ENCODE measurements at regions not wholly inside any gene's neighbourhood (a gene's known extent, or its start where the extent isn't known, plus 50 kb on each side); places are given as distances from the start of the nearest gene placed in this dataset.

GRCh38 chrX:79477691-79478090 lies 110.6 kb upstream of the ITM2A start:
- Histone ChIP-seq H4K20me1 (ENCODE audit: insufficient read depth) (no peaks in the 10 kb centered on the region), H3K27ac (ENCODE audit: low read depth, low read length) (no peak overlapping the region), H3K27me3 (ENCODE audit: insufficient read depth, low read length) (no peaks in the 10 kb centered on the region), H3K4me3 (replicated peaks in 1 of 2; ENCODE audit: low read depth in 1 of 2, low read length in 2 of 2) (no peak overlapping the region), H3K9me2 (ENCODE audit: insufficient read depth) (no peaks in the 10 kb centered on the region), H3K9me3 (ENCODE audit: control insufficient read depth in 1 of 2, insufficient read depth in 1 of 2, low read depth in 1 of 2, low read length in 2 of 2) (no peaks in the 10 kb centered on the region), H3K4me1 (ENCODE audit: control insufficient read depth in 1 of 2, insufficient read depth in 2 of 2, low read length in 2 of 2) (no peaks in the 10 kb centered on the region), H3K9ac (ENCODE audit: low read length) (no peak overlapping the region), H3K79me2 (ENCODE audit: insufficient read depth, low read length) (no peaks in the 10 kb centered on the region), H3K36me3 (ENCODE audit: control insufficient read depth in 1 of 2, insufficient read depth in 2 of 2, low read length in 2 of 2) (no peaks in the 10 kb centered on the region), H2AFZ (ENCODE audit: low read depth, low read length, poor library complexity, severe bottlenecking) (no peak overlapping the region), H3K4me2 (ENCODE audit: low read length) (no peak overlapping the region)
- POLR2A ChIA-PET: no interaction called here
- intact Hi-C loops (cut with micrococcal nuclease): no loop called here
- CTCF ChIA-PET: no interaction called here
- BruUV-seq (replicated peaks): no TSS peak
- RAD21 ChIA-PET (ENCODE audit: low non-redundant PET in 1 of 2, low total read pairs in 2 of 2, uncharacterized antibody in 2 of 2, unreplicated experiment in 2 of 2): no interaction called here
- ATAC-seq (no peak), DNase-seq (ENCODE audit: low read depth, low spot score) (no peak)
- TF ChIP-seq, protein P1, sequence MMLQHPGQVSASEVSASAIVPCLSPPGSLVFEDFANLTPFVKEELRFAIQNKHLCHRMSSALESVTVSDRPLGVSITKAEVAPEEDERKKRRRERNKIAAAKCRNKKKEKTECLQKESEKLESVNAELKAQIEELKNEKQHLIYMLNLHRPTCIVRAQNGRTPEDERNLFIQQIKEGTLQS (IDR thresholded peaks at IDR 0.05): no peak
- no peak for TF ChIP-seq POLR2AphosphoS5 (IDR thresholded peaks at IDR 0.05; ENCODE audit: low read depth, low read length)
- no peak for TF ChIP-seq ELF1 (IDR thresholded peaks at IDR 0.05; ENCODE audit: borderline replicate concordance, low read depth)
- TF ChIP-seq CBX3 (IDR thresholded peaks at IDR 0.05; ENCODE audit: low read depth): no peak
- TF ChIP-seq JUND (IDR thresholded peaks at IDR 0.05): no peak
- no peak for TF ChIP-seq CTCF (IDR thresholded peaks at IDR 0.05 in 2 of 3, conservative IDR thresholded peaks at IDR 0.05 in 1 of 3; ENCODE audit: borderline replicate concordance in 1 of 3, insufficient read depth in 1 of 3, low read depth in 2 of 3, low read length in 2 of 3)
- TF ChIP-seq ZFX (IDR thresholded peaks at IDR 0.05): no peak
- TF ChIP-seq EGR1 (IDR thresholded peaks at IDR 0.05; ENCODE audit: low read depth): no peak
- no peak for TF ChIP-seq SIN3A (IDR thresholded peaks at IDR 0.05; ENCODE audit: low read depth)
- no peak for TF ChIP-seq POLR2A (IDR thresholded peaks at IDR 0.05; ENCODE audit: borderline replicate concordance, extremely low read depth, insufficient read depth, insufficient read length)

- BruUV-seq (replicated peaks): no TSS peak
- ATAC-seq (no peak), DNase-seq (ENCODE audit: low read depth, low spot score) (no peak)
- H3K9me2 ChIP-seq (ENCODE audit: insufficient read depth): no peaks in the 10 kb centered on the region
- H3K36me3 ChIP-seq (ENCODE audit: control insufficient read depth in 1 of 2, insufficient read depth in 2 of 2, low read length in 2 of 2): no peaks in the 10 kb centered on the region
- no peak overlapping the region for H3K4me2 ChIP-seq (ENCODE audit: low read length)
- no peak overlapping the region for H3K4me3 ChIP-seq (replicated peaks in 1 of 2; ENCODE audit: low read depth in 1 of 2, low read length in 2 of 2)
- no peaks in the 10 kb centered on the region for H3K27me3 ChIP-seq (ENCODE audit: insufficient read depth, low read length)
- CTCF ChIA-PET: no interaction called here
- no peaks in the 10 kb centered on the region for H3K9me3 ChIP-seq (ENCODE audit: control insufficient read depth in 1 of 2, insufficient read depth in 1 of 2, low read depth in 1 of 2, low read length in 2 of 2)
- H3K27ac ChIP-seq (ENCODE audit: low read depth, low read length): no peak overlapping the region
- POLR2A ChIA-PET: no interaction called here
- H4K20me1 ChIP-seq (ENCODE audit: insufficient read depth): no peaks in the 10 kb centered on the region
- RAD21 ChIA-PET (ENCODE audit: low non-redundant PET in 1 of 2, low total read pairs in 2 of 2, uncharacterized antibody in 2 of 2, unreplicated experiment in 2 of 2): no interaction called here
- intact Hi-C loops (cut with micrococcal nuclease): no loop called here
- no peak overlapping the region for H3K9ac ChIP-seq (ENCODE audit: low read length)
- H2AFZ ChIP-seq (ENCODE audit: low read depth, low read length, poor library complexity, severe bottlenecking): no peak overlapping the region
- H3K79me2 ChIP-seq (ENCODE audit: insufficient read depth, low read length): no peaks in the 10 kb centered on the region
- no peaks in the 10 kb centered on the region for H3K4me1 ChIP-seq (ENCODE audit: control insufficient read depth in 1 of 2, insufficient read depth in 2 of 2, low read length in 2 of 2)
- TF ChIP-seq ZNF274 (IDR thresholded peaks at IDR 0.05; ENCODE audit: low read depth, low read length) (no peak), CTCF (IDR thresholded peaks at IDR 0.05 in 2 of 3, conservative IDR thresholded peaks at IDR 0.05 in 1 of 3; ENCODE audit: borderline replicate concordance in 1 of 3, insufficient read depth in 1 of 3, low read depth in 2 of 3, low read length in 2 of 3) (no peak), MAX (IDR thresholded peaks at IDR 0.05) (no peak), ELF1 (IDR thresholded peaks at IDR 0.05; ENCODE audit: borderline replicate concordance, low read depth) (no peak), CBX3 (IDR thresholded peaks at IDR 0.05; ENCODE audit: low read depth) (no peak), POLR2AphosphoS5 (IDR thresholded peaks at IDR 0.05; ENCODE audit: low read depth, low read length) (no peak), EZH2 (IDR thresholded peaks at IDR 0.05) (no peak)
Observed at GRCh38 chrX:79466636-79467035, 99.5 kb upstream of the ITM2A start.
